ENCODE measurements at regions not wholly inside any gene's neighbourhood (a gene's known extent, or its start where the extent isn't known, plus 50 kb on each side); places are given as distances from the start of the nearest gene placed in this dataset.

DNA sequence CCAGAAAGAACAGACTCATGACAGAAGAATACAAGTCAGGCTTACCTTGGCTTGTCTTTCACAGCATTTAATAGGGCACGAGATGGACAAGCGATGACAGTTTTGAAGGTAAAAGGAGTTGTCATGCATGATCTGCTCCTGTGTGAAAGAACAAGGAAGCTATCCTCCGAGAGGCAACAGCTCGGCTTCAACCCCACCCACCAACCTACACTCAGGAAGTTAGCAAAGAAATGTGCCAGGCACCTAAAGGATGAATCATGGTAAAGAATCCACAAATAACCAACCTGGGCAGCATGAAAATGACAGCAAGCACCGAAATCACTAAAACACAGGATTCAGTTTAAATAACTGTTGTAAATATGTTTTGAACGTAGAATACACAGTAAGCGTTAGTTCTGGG lies 700.2 kb downstream of the TYW1 start:
- TF ChIP-seq, protein P1, sequence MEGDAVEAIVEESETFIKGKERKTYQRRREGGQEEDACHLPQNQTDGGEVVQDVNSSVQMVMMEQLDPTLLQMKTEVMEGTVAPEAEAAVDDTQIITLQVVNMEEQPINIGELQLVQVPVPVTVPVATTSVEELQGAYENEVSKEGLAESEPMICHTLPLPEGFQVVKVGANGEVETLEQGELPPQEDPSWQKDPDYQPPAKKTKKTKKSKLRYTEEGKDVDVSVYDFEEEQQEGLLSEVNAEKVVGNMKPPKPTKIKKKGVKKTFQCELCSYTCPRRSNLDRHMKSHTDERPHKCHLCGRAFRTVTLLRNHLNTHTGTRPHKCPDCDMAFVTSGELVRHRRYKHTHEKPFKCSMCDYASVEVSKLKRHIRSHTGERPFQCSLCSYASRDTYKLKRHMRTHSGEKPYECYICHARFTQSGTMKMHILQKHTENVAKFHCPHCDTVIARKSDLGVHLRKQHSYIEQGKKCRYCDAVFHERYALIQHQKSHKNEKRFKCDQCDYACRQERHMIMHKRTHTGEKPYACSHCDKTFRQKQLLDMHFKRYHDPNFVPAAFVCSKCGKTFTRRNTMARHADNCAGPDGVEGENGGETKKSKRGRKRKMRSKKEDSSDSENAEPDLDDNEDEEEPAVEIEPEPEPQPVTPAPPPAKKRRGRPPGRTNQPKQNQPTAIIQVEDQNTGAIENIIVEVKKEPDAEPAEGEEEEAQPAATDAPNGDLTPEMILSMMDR (conservative IDR thresholded peaks at IDR 0.05; ENCODE audit: low read length), result no peak
- TF ChIP-seq EZH2phosphoT487 (IDR thresholded peaks at IDR 0.05; ENCODE audit: borderline replicate concordance), result no peak
